ENCODE measurements at regions not wholly inside any gene's neighbourhood (a gene's known extent, or its start where the extent isn't known, plus 50 kb on each side); places are given as distances from the start of the nearest gene placed in this dataset.
"Not testable (repeated sequence)": the region's sequence is repeated elsewhere in the genome, so short reads cannot be mapped to it uniquely, and the experiment has no call there.

DNA sequence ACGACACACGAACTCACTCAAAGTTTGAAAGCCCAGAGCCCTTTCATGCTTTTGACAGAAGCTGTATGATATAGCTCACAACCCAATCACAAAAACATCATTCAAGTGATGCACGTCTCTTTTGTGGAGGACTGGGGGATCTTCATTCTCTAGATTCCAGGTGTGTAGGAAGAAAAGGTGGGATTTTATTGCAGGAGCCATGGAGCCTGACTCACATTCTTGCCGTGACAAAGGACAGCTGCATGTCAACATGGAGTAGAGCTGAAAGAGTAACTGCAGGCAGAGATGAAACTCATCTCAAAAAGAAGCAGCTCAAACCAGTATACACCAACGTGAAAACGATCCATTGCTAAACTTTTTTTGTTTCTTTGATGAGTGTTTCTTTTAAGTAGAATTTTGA lies 50.9 kb upstream of the PDE1A start:
- DNase-seq = no peak
- H3K9me3 ChIP-seq = no peaks in the 10 kb centered on the region
- H3K36me3 ChIP-seq = no peaks in the 10 kb centered on the region
- no peak overlapping the region for H3K4me3 ChIP-seq
- H3K27me3 ChIP-seq = no peaks in the 10 kb centered on the region

GRCh38 chr2:182481676-182482075 lies 54.8 kb upstream of the PDE1A start:
- DNase-seq = no peak
- H3K27me3 ChIP-seq = no peaks in the 10 kb centered on the region
- H3K9me3 ChIP-seq = no peaks in the 10 kb centered on the region
- no peak overlapping the region for H3K4me3 ChIP-seq
- no peaks in the 10 kb centered on the region for H3K36me3 ChIP-seq

GRCh38 chr2:182482511-182482910 lies 55.7 kb upstream of the PDE1A start:
- no peak for DNase-seq
- Histone ChIP-seq H3K9me3 (no peaks in the 10 kb centered on the region), H3K36me3 (no peaks in the 10 kb centered on the region), H3K27me3 (no peaks in the 10 kb centered on the region), H3K4me3 (no peak overlapping the region)

- H3K27me3 ChIP-seq = no peaks in the 10 kb centered on the region
- DNase-seq = no peak
- no peak overlapping the region for H3K4me3 ChIP-seq
Measured at GRCh38 chr2:182496596-182496995, 69.8 kb upstream of the PDE1A start.

DNA sequence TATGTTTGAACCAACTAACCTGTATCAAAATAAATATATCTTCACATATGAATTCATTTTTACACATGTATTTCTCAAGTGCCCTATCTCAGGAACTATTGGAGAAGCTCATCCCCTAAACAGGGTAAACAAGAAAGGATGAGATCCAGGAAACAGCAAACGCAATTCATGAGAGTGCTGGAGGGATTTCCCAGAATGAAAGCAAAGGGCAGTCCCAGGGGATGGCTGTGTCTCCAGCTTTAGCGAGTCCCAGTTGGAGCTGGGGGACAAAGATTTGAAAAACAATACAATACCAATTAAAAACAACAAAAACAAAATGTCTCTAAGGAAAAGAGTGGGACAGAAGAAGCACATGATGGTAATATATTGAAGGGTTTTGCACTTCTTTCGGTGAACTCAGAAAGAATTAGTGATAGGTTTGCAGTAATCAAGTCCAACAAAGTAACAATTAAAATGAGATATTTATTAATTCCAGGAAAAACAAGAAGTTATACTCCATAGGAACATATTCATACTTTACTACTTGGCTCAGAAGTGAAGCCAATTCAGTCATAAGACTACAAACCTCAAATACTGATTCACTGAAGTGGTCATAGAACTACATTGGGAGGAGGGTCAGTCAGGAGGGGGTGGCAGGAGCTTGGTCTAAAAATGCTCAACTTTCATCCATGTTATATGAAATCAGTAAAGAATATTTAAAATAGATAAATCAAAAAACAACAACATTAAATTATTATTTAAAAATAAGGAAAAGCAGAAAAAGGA lies 73.1 kb upstream of the PDE1A start:
- Histone ChIP-seq H3K9me3 (no peaks in the 10 kb centered on the region; the same call in 1 of the 2 replicates), H3K4me3 (no peak overlapping the region), H3K27me3 (no peaks in the 10 kb centered on the region), H3K36me3 (no peaks in the 10 kb centered on the region)
- DNase-seq = no peak

More at GRCh38 chr2:182496596-182496995, 69.8 kb upstream of the PDE1A start:
- no peaks in the 10 kb centered on the region for H3K36me3 ChIP-seq
- no peaks in the 10 kb centered on the region; the same call in 1 of the 2 replicates for H3K9me3 ChIP-seq

- Histone ChIP-seq H3K9me3 (no peaks in the 10 kb centered on the region; the same call in 1 of the 2 replicates), H3K27me3 (no peaks in the 10 kb centered on the region), H3K36me3 (no peaks in the 10 kb centered on the region), H3K4me3 (no peak overlapping the region)
- DNase-seq = no peak
Measured at GRCh38 chr2:182503886-182504285, 77.0 kb upstream of the PDE1A start.

DNA sequence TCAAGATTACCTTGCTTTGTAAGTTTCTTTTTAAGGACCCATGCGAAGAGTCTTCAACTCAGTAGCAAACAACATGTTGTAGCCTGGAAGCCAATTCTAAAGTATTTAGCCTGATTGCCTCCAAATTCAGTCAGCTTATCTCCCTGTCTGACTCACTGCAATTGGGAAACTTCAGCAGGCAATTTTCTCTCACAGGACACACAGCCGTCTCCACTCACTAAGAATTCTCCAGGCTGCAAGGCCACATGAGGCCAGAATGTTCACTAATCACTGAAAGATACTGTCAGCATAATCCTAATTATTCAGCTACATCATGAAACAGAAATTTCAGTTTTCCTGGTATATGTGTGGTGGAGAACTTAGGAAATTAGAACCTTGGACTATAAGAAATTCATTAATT lies 78.1 kb upstream of the PDE1A start:
- peak; percentile 28 for DNase-seq
- H3K27me3 ChIP-seq = no peaks in the 10 kb centered on the region
- no peak overlapping the region for H3K4me3 ChIP-seq
- H3K9me3 ChIP-seq = no peaks in the 10 kb centered on the region; the same call in 1 of the 2 replicates
- no peaks in the 10 kb centered on the region for H3K36me3 ChIP-seq

GRCh38 chr2:182506606-182507005 lies 79.8 kb upstream of the PDE1A start:
- no peak for DNase-seq
- H3K4me3 ChIP-seq = no peak overlapping the region
- no peaks in the 10 kb centered on the region for H3K27me3 ChIP-seq
- no peaks in the 10 kb centered on the region for H3K36me3 ChIP-seq
- no peaks in the 10 kb centered on the region for H3K9me3 ChIP-seq

DNA sequence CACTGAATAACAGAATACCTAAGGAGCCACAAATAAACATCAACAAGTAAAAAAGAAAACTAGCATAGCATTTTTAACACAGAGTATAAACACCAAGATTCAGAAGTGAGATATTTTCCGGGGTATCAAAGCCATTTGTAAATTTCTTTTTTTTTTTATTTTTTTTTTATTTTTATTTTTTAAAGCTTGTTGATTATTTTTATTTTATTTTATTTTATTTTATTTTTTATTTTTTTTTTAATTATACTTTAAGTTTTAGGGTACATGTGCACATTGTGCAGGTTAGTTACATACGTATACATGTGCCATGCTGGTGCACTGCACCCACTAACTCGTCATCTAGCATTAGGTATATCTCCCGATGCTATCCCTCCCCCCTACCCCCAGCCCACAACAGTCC lies 81.7 kb upstream of the PDE1A start:
- H3K36me3 ChIP-seq, H3K4me3 ChIP-seq, DNase-seq, H3K27me3 ChIP-seq, H3K9me3 ChIP-seq: not testable (repeated sequence)

GRCh38 chr2:182509216-182509615 lies 82.4 kb upstream of the PDE1A start:
- H3K4me3 ChIP-seq = no peak overlapping the region
- H3K27me3 ChIP-seq = no peaks in the 10 kb centered on the region
- no peaks in the 10 kb centered on the region for H3K36me3 ChIP-seq
- no peak for DNase-seq
- H3K9me3 ChIP-seq = 0 out of 2 replicates have a peak, but pooled peaks cover 2% of the 10 kb centered on the region

DNA sequence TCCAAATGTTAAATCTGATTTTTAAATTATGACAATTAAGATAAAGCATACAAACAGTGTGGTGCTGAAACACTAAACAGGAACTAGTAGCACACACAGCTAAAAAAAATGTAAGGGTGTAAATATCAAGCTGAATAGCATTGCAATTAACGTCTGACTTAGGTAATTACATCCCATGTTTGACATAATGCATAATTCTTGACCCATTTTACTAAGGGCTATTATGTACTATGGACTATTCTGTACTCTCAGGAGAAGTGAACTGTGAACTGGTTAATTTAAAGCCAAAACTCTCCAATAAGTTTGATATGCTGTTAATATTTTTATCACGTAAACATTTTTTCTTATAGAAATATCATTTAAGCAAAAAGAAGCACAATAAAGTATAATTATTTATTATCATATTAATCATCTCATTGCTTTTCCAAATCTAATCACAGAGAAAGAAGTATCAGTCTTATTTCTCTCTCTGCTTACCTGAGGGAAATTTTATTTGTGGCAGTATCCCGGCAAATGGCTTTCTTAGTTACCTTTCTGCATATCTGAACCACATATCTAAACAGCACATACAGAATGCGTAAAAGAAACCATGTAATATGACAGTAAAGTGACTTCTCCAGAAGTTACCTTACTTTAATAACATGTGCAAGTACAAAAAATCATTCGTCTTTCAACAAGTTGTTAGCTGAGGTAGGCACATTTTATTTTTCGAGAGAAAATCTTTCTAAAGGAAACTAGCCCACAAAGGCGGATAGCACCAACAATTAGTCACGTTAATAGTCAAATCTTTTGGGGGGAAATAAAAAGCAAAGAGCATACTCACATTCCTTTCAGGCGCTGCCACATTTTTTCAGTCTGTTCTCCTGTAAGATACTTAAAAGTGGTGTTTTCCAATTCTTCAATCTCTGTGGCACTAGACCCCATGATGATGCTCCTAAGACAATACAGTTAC lies 94.9 kb upstream of the PDE1A start:
- Histone ChIP-seq H3K9me3 (no peaks in the 10 kb centered on the region), H3K27me3 (no peaks in the 10 kb centered on the region), H3K4me3 (no peak overlapping the region), H3K36me3 (no peaks in the 10 kb centered on the region)
- DNase-seq = no peak

DNA sequence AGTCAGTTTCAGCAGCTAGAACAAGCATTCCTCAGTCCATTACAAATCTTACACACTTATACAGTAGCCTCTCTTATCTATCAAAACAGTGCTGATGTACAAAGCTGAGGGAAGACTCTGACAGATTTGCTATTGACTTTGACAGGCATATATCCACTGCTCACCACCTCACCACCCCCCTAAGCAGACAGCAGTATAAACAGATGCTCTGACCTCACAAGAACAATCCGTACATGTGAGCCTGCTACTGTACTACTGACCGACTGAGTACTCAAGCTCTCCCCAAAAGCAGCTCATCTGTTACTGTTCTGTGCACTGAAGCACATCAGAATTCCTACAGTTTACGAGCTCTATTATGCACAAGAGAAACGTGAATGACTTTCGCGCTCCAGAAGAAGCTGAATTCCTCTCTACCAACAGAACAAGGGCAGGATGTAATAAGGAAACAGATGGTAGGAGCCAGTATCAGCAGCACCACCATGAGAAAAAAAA lies 95.6 kb upstream of the PDE1A start:
- no peaks in the 10 kb centered on the region for H3K36me3 ChIP-seq
- no peaks in the 10 kb centered on the region for H3K27me3 ChIP-seq
- H3K9me3 ChIP-seq = no peaks in the 10 kb centered on the region
- DNase-seq = no peak
- H3K4me3 ChIP-seq = peak overlapping the region; percentile 12; the same call in 1 of the 2 replicates

DNA sequence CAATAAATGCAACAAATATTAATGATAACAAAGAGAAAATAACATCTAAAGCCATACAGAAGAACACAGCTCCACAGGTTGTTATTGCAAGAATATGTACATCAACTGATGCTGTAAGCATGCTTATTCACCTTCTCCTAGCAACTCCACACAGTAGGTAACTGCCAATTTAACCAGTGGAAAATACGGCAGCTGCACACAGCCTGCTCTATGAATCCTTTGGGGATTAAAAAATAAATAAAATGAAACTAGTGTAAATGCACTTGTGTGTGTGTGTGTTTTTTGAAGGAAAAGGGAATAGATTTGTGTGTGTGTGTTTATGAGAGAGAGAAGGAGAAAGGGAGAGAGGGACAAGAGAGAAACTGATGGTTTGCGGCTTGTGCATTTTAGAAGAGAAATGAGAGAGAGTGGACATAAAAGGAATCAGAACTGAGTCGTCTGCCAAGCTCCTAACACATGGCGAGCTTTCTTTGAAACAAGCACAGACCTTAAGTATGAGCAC lies 96.2 kb upstream of the PDE1A start:
- H3K4me3 ChIP-seq = peak overlapping the region; percentile 12; the same call in 1 of the 2 replicates
- H3K36me3 ChIP-seq = no peaks in the 10 kb centered on the region
- no peaks in the 10 kb centered on the region for H3K9me3 ChIP-seq
- no peaks in the 10 kb centered on the region for H3K27me3 ChIP-seq
- no peak for DNase-seq

DNA sequence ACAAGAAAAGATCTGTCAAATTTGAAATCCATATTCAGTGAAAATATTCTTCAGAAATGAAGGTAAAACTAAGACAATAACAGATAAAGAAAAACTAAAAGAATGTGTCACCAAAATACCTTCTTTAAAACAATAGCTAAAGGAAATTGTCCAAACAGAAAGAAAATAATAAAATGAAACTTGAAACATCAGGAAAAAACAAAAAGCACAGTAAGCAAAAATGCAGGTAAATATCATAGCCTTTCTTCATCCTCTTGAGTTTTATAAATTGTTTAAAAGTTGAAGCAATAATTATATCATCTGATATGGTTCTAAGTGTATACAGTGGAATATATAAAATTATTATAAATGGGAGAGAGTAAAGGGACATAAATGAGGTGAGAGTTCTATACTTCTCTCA lies 103.8 kb upstream of the PDE1A start:
- peaks cover 4% of the 10 kb centered on the region; the same call in 1 of the 2 replicates for H3K9me3 ChIP-seq
- no peaks in the 10 kb centered on the region for H3K27me3 ChIP-seq
- H3K4me3 ChIP-seq = no peak overlapping the region
- no peak for DNase-seq
- no peaks in the 10 kb centered on the region for H3K36me3 ChIP-seq

DNA sequence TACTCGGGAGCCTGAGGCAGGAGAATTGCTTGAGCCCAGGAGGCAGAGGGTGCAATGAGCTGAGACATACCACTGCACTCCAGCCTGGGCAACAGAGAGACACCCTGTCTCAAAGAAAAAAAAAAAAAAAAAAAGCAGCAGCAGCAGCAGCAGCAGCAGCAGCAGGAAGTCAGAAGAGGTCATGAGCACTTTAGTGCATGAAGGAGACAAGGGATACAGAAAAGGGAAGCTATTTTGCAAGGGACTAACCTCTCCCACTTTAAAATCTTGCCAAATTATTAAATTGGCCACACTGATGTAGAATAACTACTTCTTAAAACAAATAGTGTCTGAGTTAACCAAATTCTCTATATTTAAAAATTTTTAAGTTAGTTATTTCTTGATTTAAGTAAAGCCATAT lies 113.4 kb upstream of the PDE1A start:
- Histone ChIP-seq H3K36me3 (no peaks in the 10 kb centered on the region), H3K4me3 (no peak overlapping the region), H3K27me3 (no peaks in the 10 kb centered on the region), H3K9me3 (no peaks in the 10 kb centered on the region)
- DNase-seq = no peak

- Histone ChIP-seq H3K27me3 (no peaks in the 10 kb centered on the region), H3K4me3 (no peak overlapping the region), H3K9me3 (no peaks in the 10 kb centered on the region), H3K36me3 (no peaks in the 10 kb centered on the region)
- DNase-seq = no peak
Measured at GRCh38 chr2:182541268-182541667, 114.4 kb upstream of the PDE1A start.

Measured in MG63 (cell line).